DMS 273 (cell line): ENCODE measurements at regions not wholly inside any gene's neighbourhood (a gene's known extent, or its start where the extent isn't known, plus 50 kb on each side); places are given as distances from the start of the nearest gene placed in this dataset.
"Not testable (repeated sequence)": the region's sequence is repeated elsewhere in the genome, so short reads cannot be mapped to it uniquely, and the experiment has no call there.

ENCODE experiments used
- DNase-seq: peaks from one replicate; lab custom pipeline; 2025; ENCODE audit not compliant: unreplicated experiment; lab: John Stamatoyannopoulos, UW

- no peak for DNase-seq
These were observed 79.2 kb upstream of the CEP126 start for GRCh38 chr11:101835506-101836063.

GRCh38 chr11:101830475-101830874 lies 84.3 kb upstream of the CEP126 start:
- not testable (repeated sequence) for DNase-seq

DNA sequence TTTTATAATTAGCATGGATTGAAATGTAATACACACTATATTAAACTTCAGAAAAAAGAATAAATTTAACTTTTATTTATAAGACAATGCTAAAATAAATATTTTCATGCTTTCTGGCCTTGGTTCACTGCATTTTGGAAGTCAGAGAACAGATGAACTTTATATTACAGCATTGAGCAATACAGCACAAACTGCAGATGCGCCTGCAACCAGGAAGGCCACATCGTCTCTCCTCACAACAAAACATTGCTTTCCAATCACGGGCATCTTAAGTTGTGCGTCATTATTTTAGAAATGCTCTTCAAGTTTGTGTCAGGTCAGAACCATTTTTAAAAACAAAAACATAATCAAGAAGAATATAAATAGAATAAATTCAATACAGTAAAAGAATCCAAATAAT lies 89.3 kb upstream of the CEP126 start:
- no peak for DNase-seq

- DNase-seq: no peak
These were observed 97.2 kb upstream of the CEP126 start for GRCh38 chr11:101817581-101817980.

GRCh38 chr11:101816613-101817012 lies 98.2 kb upstream of the CEP126 start:
- DNase-seq: no peak

DNA sequence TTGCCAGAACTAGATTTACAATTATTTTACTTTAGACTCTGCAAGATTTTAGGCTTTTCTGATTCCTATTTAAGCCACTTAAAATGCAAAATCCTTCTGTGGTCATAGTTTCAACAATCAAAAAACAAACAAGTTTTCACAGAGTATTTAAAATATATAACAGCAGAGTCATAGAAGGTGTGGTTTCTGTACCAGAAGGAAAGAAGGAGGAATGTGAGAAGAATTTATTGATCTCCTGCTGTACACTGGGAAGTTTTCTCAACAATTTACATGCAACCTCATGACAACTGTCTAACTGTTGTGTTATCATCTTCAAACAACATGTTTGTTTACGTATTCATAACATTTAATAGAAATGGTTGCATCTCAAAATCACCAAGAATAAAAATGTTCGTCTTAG lies 102.3 kb upstream of the CEP126 start:
- DNase-seq: no peak

DNA sequence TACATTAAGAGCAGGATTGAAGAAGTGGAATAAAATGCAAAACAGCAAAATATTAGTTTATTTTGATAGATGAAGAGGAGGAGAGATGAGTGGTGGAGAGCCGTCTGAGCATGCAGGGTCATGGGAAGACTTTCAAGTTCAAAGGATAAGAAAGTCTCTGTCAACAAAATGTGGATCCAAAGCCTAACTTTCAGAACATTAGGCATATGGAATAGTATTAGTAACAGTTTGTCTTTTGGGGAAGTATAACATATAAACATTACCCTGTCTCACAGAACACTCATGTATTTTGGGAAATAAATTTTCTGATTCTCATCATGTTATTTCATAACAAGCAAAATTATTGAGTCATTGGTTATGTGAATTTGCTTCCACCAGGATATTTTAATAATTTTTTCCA lies 104.3 kb upstream of the CEP126 start:
- DNase-seq: no peak

- no peak for DNase-seq
These were observed 107.3 kb upstream of the CEP126 start for GRCh38 chr11:101807531-101807930.

GRCh38 chr11:101803651-101804050 lies 111.2 kb upstream of the CEP126 start:
- DNase-seq: no peak

DNA sequence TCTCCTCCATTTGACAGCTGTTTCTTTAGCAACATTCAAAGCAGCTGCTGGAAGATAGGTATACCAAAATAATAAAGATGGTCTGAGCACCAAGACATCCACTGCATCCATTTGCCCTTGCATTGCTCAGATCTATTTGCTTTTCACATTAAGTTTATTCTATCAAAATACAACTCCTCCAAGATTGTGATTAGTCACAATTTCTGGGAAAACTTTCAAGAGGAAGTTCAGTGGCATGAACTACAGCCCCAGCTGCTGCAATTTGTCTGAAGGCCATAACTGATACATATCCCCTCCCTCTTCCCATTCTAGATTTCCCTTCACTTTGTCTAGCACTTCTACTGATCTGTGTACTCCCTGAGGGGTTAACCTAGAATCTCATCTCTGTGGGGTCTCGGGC lies 117.5 kb upstream of the CEP126 start:
- DNase-seq: no peak

DNA sequence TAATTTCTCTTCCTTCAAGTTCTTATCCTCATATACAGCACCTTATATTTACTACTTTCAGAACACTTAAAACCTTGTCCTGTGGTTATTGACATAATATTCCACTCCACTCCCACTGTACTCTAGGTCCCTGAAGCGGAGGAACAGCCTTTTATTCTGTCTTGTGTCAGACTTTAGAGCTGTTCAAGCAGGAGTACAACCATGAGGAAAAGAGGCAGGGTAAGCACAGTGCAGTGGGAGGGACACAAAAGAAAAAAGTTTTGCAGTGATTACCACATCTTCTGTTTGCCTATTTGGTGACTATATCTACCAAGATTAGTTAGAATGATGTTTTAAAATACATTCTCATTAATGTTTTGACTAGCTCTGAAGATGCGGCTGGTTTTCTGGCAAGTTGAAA lies 122.0 kb upstream of the CEP126 start:
- no peak for DNase-seq

DNA sequence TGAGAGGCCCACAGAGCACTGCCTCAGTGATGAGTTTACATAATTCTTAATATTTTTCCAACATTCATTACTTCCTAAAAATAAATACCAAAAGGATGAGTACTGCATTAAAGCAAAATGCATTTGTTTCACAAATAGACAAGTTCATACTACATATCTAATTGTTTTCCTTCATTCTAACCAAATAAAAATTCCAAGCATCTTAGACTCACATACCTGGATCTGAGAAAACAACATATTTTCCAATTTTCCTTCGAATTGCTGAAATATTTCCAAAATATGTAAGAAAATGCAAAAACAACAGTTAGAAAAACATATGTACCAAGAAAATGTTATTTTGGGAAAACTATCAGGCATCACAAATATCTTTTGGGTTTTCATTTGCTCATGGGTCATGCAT lies 127.9 kb upstream of the CEP126 start:
- no peak for DNase-seq

- no peak for DNase-seq
These were observed 128.4 kb upstream of the CEP126 start for GRCh38 chr11:101786421-101786820.

DNA sequence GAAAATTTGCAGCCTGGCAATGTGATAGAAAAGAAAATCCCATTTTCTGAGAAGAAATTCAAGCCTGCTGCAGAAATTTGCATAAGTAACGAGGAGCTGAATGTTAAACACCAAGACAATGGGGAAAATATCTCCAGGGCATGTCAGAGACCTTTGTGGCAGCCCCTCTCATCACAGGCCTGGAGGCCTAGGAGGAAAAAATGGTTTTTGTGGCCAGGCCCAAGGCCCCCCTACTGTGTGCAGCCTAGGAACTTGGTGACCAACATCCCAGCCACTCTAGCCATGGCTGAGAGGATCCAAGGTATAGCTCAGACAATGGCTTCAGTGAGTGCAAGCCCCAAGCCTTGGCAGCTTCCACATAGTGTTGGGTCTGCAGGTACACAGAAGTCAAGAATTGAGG lies 135.6 kb upstream of the CEP126 start:
- DNase-seq: not testable (repeated sequence)

DNA sequence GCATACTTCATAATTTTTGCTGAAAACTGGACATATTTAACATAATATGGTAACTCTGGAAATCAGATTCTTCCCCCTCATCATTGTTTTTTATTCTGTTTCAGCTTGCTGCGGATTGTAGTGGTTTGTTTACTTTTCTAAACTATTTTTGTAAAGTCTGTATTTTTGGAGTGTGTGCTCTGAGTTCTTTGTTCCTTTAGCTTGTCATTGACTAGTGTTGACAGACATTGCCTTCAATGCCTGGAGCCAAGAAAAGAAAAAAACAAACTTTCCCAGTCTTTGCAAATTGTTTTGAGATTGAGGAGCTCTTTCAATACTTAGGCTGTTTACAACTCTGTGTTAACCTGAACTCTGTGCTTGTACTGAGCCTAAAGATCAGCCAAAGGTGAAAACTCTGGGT lies 137.3 kb upstream of the CEP126 start:
- no peak for DNase-seq

GRCh38 chr11:101775033-101775432 lies 139.8 kb upstream of the CEP126 start:
- DNase-seq: no peak

- no peak for DNase-seq
These were observed 144.2 kb upstream of the CEP126 start for GRCh38 chr11:101770648-101771047.

DNA sequence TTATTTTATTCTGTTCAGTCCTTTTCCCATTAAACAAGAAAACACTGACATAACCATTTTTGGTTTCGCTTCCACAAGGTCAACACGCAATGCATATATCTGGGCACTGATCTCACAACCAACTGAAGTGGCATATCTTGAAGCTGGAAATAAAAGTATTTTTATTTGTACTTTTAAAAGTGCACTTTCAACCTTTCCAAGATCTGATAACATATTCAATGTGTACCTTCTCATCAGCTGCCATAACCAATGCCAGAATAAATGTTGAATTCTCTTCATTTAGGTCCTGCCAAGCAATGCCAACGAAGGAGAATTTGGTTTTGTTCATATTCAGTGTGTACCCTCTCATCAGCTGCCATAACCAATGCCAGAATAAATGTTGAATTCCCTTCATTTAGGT lies 148.9 kb upstream of the CEP126 start:
- DNase-seq: no peak

GRCh38 chr11:101759771-101760450 lies 154.9 kb upstream of the CEP126 start:
- DNase-seq: no peak

GRCh38 chr11:101757741-101758140 lies 157.1 kb upstream of the CEP126 start:
- DNase-seq: no peak

GRCh38 chr11:101748572-101749344 lies 165.0 kb upstream of the TRPC6 start:
- DNase-seq: no peak

DNA sequence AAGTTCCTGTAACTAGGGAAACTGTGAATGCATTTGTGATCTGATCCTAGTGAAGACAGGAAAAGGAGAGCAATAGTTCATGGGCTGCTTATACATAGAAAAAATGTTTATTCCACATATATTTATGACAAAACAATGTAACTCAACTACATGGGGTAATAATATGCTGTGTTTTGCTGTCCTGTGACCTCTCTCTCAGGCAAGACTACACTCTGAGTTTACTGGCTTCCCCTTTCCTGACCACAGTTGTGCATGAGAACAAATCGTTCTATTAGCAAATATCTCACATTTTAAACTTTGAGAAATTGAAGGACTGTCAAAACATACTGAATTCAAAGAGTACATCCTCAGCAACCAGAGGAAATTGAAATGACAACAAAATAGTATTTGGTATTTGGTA lies 161.9 kb upstream of the TRPC6 start:
- no peak for DNase-seq
